CD4-positive, alpha-beta T cell (primary cell): ENCODE measurements at regions not wholly inside any gene's neighbourhood (a gene's known extent, or its start where the extent isn't known, plus 50 kb on each side); places are given as distances from the start of the nearest gene placed in this dataset.

Source experiments
- ATAC-seq: fragments of 200-7000 bp; cut with Tn5 transposase; one replicate; pipeline ENCODE4 v1.10.0; 2022; ENCODE audit warnings: mild to moderate bottlenecking; ENCODE audit not compliant: poor library complexity
- CTCF ChIA-PET: fragments of 350-600 bp; sonication (Branson Sonifier 250); formaldehyde crosslinking; loops from one replicate; lab custom pipeline; 2021; ENCODE audit warnings: antibody characterized with exemption, inconsistent platforms; lab: Charles Lee
- POLR2A ChIA-PET: fragments of 350-600 bp; sonication (Branson Sonifier 250); formaldehyde crosslinking; loops from one replicate; lab custom pipeline; 2021; ENCODE audit warnings: antibody characterized with exemption, inconsistent platforms; lab: Charles Lee
- DNase-seq, 14 experiments: peaks; one replicate each; pipeline ENCODE4 v3.0.0-alpha.2; 2013 to 2020; ENCODE audit warnings: mixed read lengths in 2 of 14
- H3K27ac ChIP-seq, 2 donors: one replicate each; pipeline versions ENCODE4 v1.5.1 to v1.7.0; 2013; ENCODE audit warnings: low read length in 2 of 2, low read depth in 1 of 2, mild to moderate bottlenecking in 1 of 2
- H3K27me3 ChIP-seq, 2 experiments: 1 replicate in 1 of 2; 2 replicates in 1 of 2; pipeline versions ENCODE4 v1.6.1 to v1.7.0; 2013; ENCODE audit warnings: low read length in 2 of 2, control low read depth in 1 of 2, mild to moderate bottlenecking in 1 of 2, moderate library complexity in 1 of 2; ENCODE audit not compliant: insufficient read depth in 2 of 2, control insufficient read depth in 1 of 2
- H3K36me3 ChIP-seq: one replicate; pipeline ENCODE4 v1.6.1; 2013; ENCODE audit warnings: low read length, control low read depth; ENCODE audit not compliant: insufficient read depth
- H3K4me1 ChIP-seq: one replicate; pipeline ENCODE4 v1.6.1; 2013; ENCODE audit warnings: low read length, control low read depth; ENCODE audit not compliant: insufficient read depth
- H3K4me3 ChIP-seq: one replicate; pipeline ENCODE4 v1.5.1; 2013; ENCODE audit warnings: mild to moderate bottlenecking, low read length, moderate library complexity
- H3K9me3 ChIP-seq, 2 experiments: 1 replicate in 1 of 2; 2 replicates in 1 of 2; pipeline versions ENCODE4 v1.6.1 to v1.7.0; 2013; ENCODE audit warnings: low read length in 2 of 2, mild to moderate bottlenecking in 2 of 2, control low read depth in 1 of 2, moderate library complexity in 1 of 2; ENCODE audit not compliant: control insufficient read depth in 1 of 2, insufficient read depth in 1 of 2
- H3K27ac Mint-ChIP-seq: one replicate; pipeline ENCODE4 v1.8.0; 2020; ENCODE audit warnings: mixed read lengths
- H3K27me3 Mint-ChIP-seq: one replicate; pipeline ENCODE4 v1.8.0; 2021; ENCODE audit warnings: mixed read lengths
- H3K36me3 Mint-ChIP-seq: one replicate; pipeline ENCODE4 v1.8.0; 2021; ENCODE audit warnings: low read depth, mixed read lengths
- H3K4me1 Mint-ChIP-seq: one replicate; pipeline ENCODE4 v1.8.0; 2021; ENCODE audit warnings: low read depth, mixed read lengths
- H3K4me3 Mint-ChIP-seq: one replicate; pipeline ENCODE4 v1.8.0; 2020; ENCODE audit warnings: mild to moderate bottlenecking, mixed read lengths
- H3K9me3 Mint-ChIP-seq: one replicate; pipeline ENCODE4 v1.8.0; 2020; ENCODE audit warnings: mixed read lengths
- CTCF ChIP-seq: fragments of 200-600 bp; IDR thresholded peaks from one replicate; pipeline ENCODE4 v1.8.0; 2022; ENCODE audit warnings: antibody characterized with exemption, mild to moderate bottlenecking
- intact Hi-C, 2 experiments: fragments of 100-400 bp; cut with DNase I in 1 of 2; cut with micrococcal nuclease in 1 of 2; formaldehyde crosslinking; loops; one replicate each; pipeline versions ENCODE4 v1.15.1 to v1.9.0; 2023 to 2025; cut with DNase I, micrococcal nuclease

GRCh38 chr6:71393981-71394432 lies 105.4 kb downstream of the OGFRL1 start:
- CTCF ChIA-PET = no interaction called here
- Mint-ChIP-seq H3K9me3 (no peaks in the 10 kb centered on the region), H3K4me3 (no peak overlapping the region), H3K27ac (no peak overlapping the region), H3K27me3 (peaks cover 16% of the 10 kb centered on the region), H3K4me1 (no peaks in the 10 kb centered on the region), H3K36me3 (no peaks in the 10 kb centered on the region)
- no peak for DNase-seq
- no peak for ATAC-seq
- H3K36me3 ChIP-seq = no peaks in the 10 kb centered on the region
- no peak overlapping the region for H3K27ac ChIP-seq
- intact Hi-C loops = no loop called here
- no peaks in the 10 kb centered on the region for H3K27me3 ChIP-seq
- no peak overlapping the region for H3K4me3 ChIP-seq
- POLR2A ChIA-PET = interaction anchor here (0.7 kb wide), 1 partner anchor 490 kb away, joined by 4 read pairs; no protein-coding TSS in a partner anchor
- no peaks in the 10 kb centered on the region for H3K9me3 ChIP-seq
- no peak for TF ChIP-seq CTCF
- H3K4me1 ChIP-seq = no peaks in the 10 kb centered on the region

- Histone ChIP-seq H3K4me3 (no peak overlapping the region), H3K9me3 (no peaks in the 10 kb centered on the region), H3K36me3 (no peaks in the 10 kb centered on the region), H3K27ac (no peak overlapping the region), H3K27me3 (no peaks in the 10 kb centered on the region), H3K4me1 (no peaks in the 10 kb centered on the region)
- no peak for DNase-seq
- Mint-ChIP-seq H3K36me3 (no peaks in the 10 kb centered on the region), H3K9me3 (no peaks in the 10 kb centered on the region), H3K27ac (no peak overlapping the region), H3K4me3 (no peak overlapping the region), H3K27me3 (peaks cover 16% of the 10 kb centered on the region), H3K4me1 (no peaks in the 10 kb centered on the region)
- intact Hi-C loops = no loop called here
- POLR2A ChIA-PET = no interaction called here
- no peak for ATAC-seq
- CTCF ChIA-PET = no interaction called here
- no peak for TF ChIP-seq CTCF
These were observed 106.3 kb downstream of the OGFRL1 start for GRCh38 chr6:71394926-71395325.

GRCh38 chr6:71395731-71396409 lies 107.3 kb downstream of the OGFRL1 start:
- Mint-ChIP-seq H3K27ac (no peak overlapping the region), H3K9me3 (no peaks in the 10 kb centered on the region), H3K4me1 (no peaks in the 10 kb centered on the region), H3K27me3 (peaks cover 16% of the 10 kb centered on the region), H3K36me3 (no peaks in the 10 kb centered on the region), H3K4me3 (no peak overlapping the region)
- H3K27me3 ChIP-seq = no peaks in the 10 kb centered on the region
- H3K4me3 ChIP-seq = no peak overlapping the region
- H3K9me3 ChIP-seq = no peaks in the 10 kb centered on the region
- intact Hi-C loops = no loop called here
- no peaks in the 10 kb centered on the region for H3K4me1 ChIP-seq
- no peaks in the 10 kb centered on the region for H3K36me3 ChIP-seq
- ChIA-PET POLR2A (no interaction called here), CTCF (no interaction called here)
- no peak overlapping the region for H3K27ac ChIP-seq
- DNase-seq = no peak
- TF ChIP-seq CTCF = no peak
- ATAC-seq = no peak
